Calu3 (cell line): ENCODE measurements at regions not wholly inside any gene's neighbourhood (a gene's known extent, or its start where the extent isn't known, plus 50 kb on each side); places are given as distances from the start of the nearest gene placed in this dataset.
A peak's percentile ranks its signal among the peaks of the same experiment; 100 is the strongest.

Experiments
- BruUV-seq: library from RNA; stranded (reverse); fragments of 400-500 nt; replicated peaks from 2 replicates; lab custom pipeline; 2021; lab: Mats Ljungman, UMichigan
- CTCF ChIA-PET: fragments of 300-600 bp; sonication (Branson Sonifier 250); formaldehyde crosslinking; loops from one replicate; lab custom pipeline; 2022; ENCODE audit warnings: antibody characterized with exemption; lab: Charles Lee
- DNase-seq: peaks from one replicate; pipeline ENCODE4 v3.0.0; 2022
- H3K27ac Mint-ChIP-seq: one replicate; pipeline ENCODE4 v1.8.0; 2022; ENCODE audit warnings: mixed read lengths; ENCODE audit not compliant: unreplicated experiment
- H3K27me3 Mint-ChIP-seq: one replicate; pipeline ENCODE4 v1.8.0; 2022; ENCODE audit warnings: mixed read lengths; ENCODE audit not compliant: unreplicated experiment
- H3K36me3 Mint-ChIP-seq: one replicate; pipeline ENCODE4 v1.8.0; 2022; ENCODE audit warnings: mild to moderate bottlenecking, moderate library complexity, mixed read lengths; ENCODE audit not compliant: insufficient read depth, unreplicated experiment
- H3K4me1 Mint-ChIP-seq: one replicate; pipeline ENCODE4 v1.8.0; 2022; ENCODE audit warnings: mild to moderate bottlenecking, low read depth, mixed read lengths; ENCODE audit not compliant: unreplicated experiment
- H3K4me3 Mint-ChIP-seq: one replicate; pipeline ENCODE4 v1.8.0; 2022; ENCODE audit warnings: mild to moderate bottlenecking, low read depth, moderate library complexity, mixed read lengths; ENCODE audit not compliant: unreplicated experiment
- H3K9me3 Mint-ChIP-seq: one replicate; pipeline ENCODE4 v1.8.0; 2022; ENCODE audit warnings: low read depth, mixed read lengths; ENCODE audit not compliant: unreplicated experiment
- CTCF ChIP-seq: fragments of 200-600 bp; IDR thresholded peaks from one replicate; pipeline ENCODE4 v1.8.0; 2022; ENCODE audit warnings: antibody characterized with exemption; ENCODE audit not compliant: unreplicated experiment
- intact Hi-C: fragments of 100-400 bp; cut with micrococcal nuclease; formaldehyde crosslinking; loops from one replicate; pipeline ENCODE4 v1.10.0; 2022; ENCODE audit not compliant: unreplicated experiment

GRCh38 chrX:13130816-13131215, 86.4 kb upstream of the FAM9C start:
- Mint-ChIP-seq H3K4me3 (no peak overlapping the region), H3K27ac (no peak overlapping the region), H3K36me3 (peaks cover 3% of the 10 kb centered on the region), H3K4me1 (peaks cover 7% of the 10 kb centered on the region), H3K27me3 (no peaks in the 10 kb centered on the region), H3K9me3 (peaks cover 4% of the 10 kb centered on the region)
- CTCF ChIA-PET: no interaction called here
- no TSS peak for BruUV-seq
- intact Hi-C loops: no loop called here
- TF ChIP-seq CTCF: no peak
- DNase-seq: no peak

GRCh38 chrX:13128104-13128503, 83.7 kb upstream of the FAM9C start:
- peaks cover 4% of the 10 kb centered on the region for H3K36me3 Mint-ChIP-seq
- H3K4me1 Mint-ChIP-seq: peaks cover 14% of the 10 kb centered on the region
- intact Hi-C loops: no loop called here
- no peak overlapping the region for H3K4me3 Mint-ChIP-seq
- BruUV-seq: no TSS peak
- H3K27ac Mint-ChIP-seq: peak overlapping the region; percentile 87
- H3K9me3 Mint-ChIP-seq: no peaks in the 10 kb centered on the region
- DNase-seq: no peak
- CTCF ChIA-PET: interaction anchor here (0.5 kb wide), 1 partner anchor 842 kb away, joined by 3 read pairs; no protein-coding TSS in a partner anchor
- H3K27me3 Mint-ChIP-seq: no peaks in the 10 kb centered on the region
- no peak for TF ChIP-seq CTCF

GRCh38 chrX:13126775-13127174, 82.4 kb upstream of the FAM9C start:
- peaks cover 4% of the 10 kb centered on the region for H3K36me3 Mint-ChIP-seq
- no peak overlapping the region for H3K4me3 Mint-ChIP-seq
- CTCF ChIA-PET: no interaction called here
- no peak for TF ChIP-seq CTCF
- no TSS peak for BruUV-seq
- peaks cover 18% of the 10 kb centered on the region for H3K4me1 Mint-ChIP-seq
- H3K27ac Mint-ChIP-seq: no peak overlapping the region
- H3K27me3 Mint-ChIP-seq: no peaks in the 10 kb centered on the region
- DNase-seq: no peak
- intact Hi-C loops: no loop called here
- no peaks in the 10 kb centered on the region for H3K9me3 Mint-ChIP-seq

DNA sequence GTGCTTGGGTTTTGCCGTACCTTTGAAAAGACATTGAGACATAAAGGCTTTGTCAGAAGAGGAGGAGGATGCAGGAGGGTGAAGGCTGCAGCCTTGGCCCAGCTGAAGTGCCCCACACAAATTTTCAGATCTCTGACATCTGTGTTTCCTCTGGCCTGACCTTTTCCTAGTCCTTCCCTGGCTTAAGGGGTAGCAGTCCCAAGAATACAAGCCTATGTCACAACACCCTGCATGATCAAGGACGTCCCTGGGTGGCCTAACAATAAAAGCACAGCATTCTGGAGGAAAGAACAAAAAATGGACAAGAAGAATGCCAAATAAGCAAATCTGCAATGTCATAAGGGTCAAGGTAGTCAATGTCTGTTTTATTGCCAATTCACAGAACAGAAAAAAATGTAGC, 80.8 kb upstream of the FAM9C start:
- no peak overlapping the region for H3K27ac Mint-ChIP-seq
- H3K36me3 Mint-ChIP-seq: peaks cover 4% of the 10 kb centered on the region
- intact Hi-C loops: no loop called here
- H3K27me3 Mint-ChIP-seq: no peaks in the 10 kb centered on the region
- CTCF ChIA-PET: no interaction called here
- H3K4me1 Mint-ChIP-seq: peaks cover 21% of the 10 kb centered on the region
- no peak overlapping the region for H3K4me3 Mint-ChIP-seq
- TF ChIP-seq CTCF: no peak
- H3K9me3 Mint-ChIP-seq: no peaks in the 10 kb centered on the region
- no peak for DNase-seq
- BruUV-seq: no TSS peak
